Naive thymus-derived CD8-positive, alpha-beta T cell (primary cell): ENCODE measurements at regions not wholly inside any gene's neighbourhood (a gene's known extent, or its start where the extent isn't known, plus 50 kb on each side); places are given as distances from the start of the nearest gene placed in this dataset.

Source experiments
- ATAC-seq, 2 donors: fragments of 150-1000 bp; cut with Tn5 transposase in 1 of 2; sonication (Bioruptor Pico), chemical (Tn5 transposase) in 1 of 2; 1 replicate in 1 of 2; 2 replicates in 1 of 2; pipeline ENCODE4 v1.10.0; 2021; ENCODE audit warnings: mild to moderate bottlenecking in 2 of 2, moderate library complexity in 2 of 2
- POLR2A ChIA-PET: fragments of 350-600 bp; sonication (Branson Sonifier 250); formaldehyde crosslinking; loops from one replicate; lab custom pipeline; 2021; ENCODE audit warnings: antibody characterized with exemption; lab: Charles Lee
- DNase-seq, 10 donors: peaks; one replicate each; pipeline versions ENCODE4 v3.0.0 to v3.0.0-alpha.2; 2020 to 2022
- H3K27ac Mint-ChIP-seq, 10 donors: one replicate each; pipeline ENCODE4 v1.8.0; 2020 to 2022; ENCODE audit warnings: mild to moderate bottlenecking in 10 of 10, mixed read lengths in 10 of 10, moderate library complexity in 4 of 10, inconsistent platforms in 1 of 10
- H3K27me3 Mint-ChIP-seq, 5 donors: one replicate each; pipeline ENCODE4 v1.8.0; 2021 to 2022; ENCODE audit warnings: mixed read lengths in 5 of 5
- H3K36me3 Mint-ChIP-seq, 3 donors: one replicate each; pipeline ENCODE4 v1.8.0; 2020 to 2022; ENCODE audit warnings: mixed read lengths in 3 of 3, mild to moderate bottlenecking in 2 of 3, inconsistent platforms in 1 of 3
- H3K4me1 Mint-ChIP-seq, 4 donors: one replicate each; pipeline ENCODE4 v1.8.0; 2021 to 2022; ENCODE audit warnings: mixed read lengths in 4 of 4
- H3K4me3 Mint-ChIP-seq, 10 donors: one replicate each; pipeline ENCODE4 v1.8.0; 2020 to 2022; ENCODE audit warnings: mild to moderate bottlenecking in 10 of 10, mixed read lengths in 10 of 10, moderate library complexity in 6 of 10, inconsistent platforms in 1 of 10
- H3K9me3 Mint-ChIP-seq, 9 donors: one replicate each; pipeline ENCODE4 v1.8.0; 2020 to 2022; ENCODE audit warnings: mixed read lengths in 9 of 9, mild to moderate bottlenecking in 3 of 9, inconsistent platforms in 1 of 9, moderate library complexity in 1 of 9

DNA sequence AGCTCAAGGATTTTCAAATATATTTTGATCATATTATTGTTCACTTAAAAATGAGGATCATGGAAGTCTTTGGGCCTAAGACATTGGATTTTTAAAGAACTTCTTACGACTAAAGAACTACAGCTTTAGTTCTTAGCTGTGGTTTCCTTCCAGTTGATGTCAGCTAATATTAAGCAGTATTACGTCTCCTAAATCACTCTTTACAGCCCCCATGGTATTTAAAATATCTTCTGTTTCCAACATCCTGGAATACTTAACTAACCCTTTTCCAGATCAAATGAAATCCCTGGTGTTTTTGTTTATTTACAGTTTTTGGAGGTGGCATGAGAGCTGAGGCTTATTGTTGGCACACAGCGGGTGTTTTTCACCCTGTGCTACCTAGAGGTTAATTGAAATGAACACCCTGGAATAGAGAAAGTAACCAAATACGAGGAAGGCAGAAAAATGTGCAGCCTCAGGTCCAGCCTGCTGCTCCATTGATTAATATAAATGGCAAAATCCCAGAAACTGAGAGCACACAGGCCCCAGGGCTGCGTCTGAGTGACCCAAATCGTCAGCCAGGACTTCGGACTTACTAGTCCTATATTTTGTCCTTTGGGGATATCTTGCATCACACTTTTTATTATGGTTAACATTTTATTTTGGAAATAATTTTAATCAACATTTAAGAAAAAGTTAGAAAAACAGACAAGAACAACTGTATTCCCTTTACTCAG, 52.3 kb upstream of the ICE1 start:
- ATAC-seq (no peak), DNase-seq (no peak)
- Mint-ChIP-seq H3K9me3 (peaks cover 0 to 2% (median 0%) of the 10 kb centered on the region in 9 donors), H3K27me3 (peaks cover 0 to 9% (median 0%) of the 10 kb centered on the region in 5 donors), H3K4me3 (no peak overlapping the region), H3K4me1 (peaks cover 0 to 3% (median under 1%) of the 10 kb centered on the region in 4 donors), H3K27ac (no peak overlapping the region), H3K36me3 (peaks cover 0 to 4% (median 3%) of the 10 kb centered on the region in 3 donors)
- POLR2A ChIA-PET, result no interaction called here

DNA sequence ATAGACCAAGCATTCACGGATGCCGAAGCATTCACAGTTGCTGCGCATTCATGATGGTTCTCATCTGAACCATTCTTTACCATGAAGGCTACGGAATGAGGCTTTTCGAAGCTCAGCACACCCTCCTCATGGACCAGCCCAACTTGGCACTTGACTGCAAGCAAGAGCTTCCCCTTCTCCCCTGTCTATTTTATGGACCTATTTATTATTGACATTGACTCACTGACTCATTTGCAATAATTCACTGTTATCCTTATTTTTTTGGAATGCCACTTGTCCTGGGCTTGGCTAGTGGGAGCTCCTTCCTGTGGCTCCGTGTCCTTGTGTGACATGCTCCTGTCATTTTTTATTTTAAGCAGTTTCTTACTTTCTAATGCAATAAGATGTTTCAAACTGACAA, 51.5 kb upstream of the ICE1 start:
- H3K4me1 Mint-ChIP-seq, result peaks cover 0 to 3% (median under 1%) of the 10 kb centered on the region in 4 donors

DNA sequence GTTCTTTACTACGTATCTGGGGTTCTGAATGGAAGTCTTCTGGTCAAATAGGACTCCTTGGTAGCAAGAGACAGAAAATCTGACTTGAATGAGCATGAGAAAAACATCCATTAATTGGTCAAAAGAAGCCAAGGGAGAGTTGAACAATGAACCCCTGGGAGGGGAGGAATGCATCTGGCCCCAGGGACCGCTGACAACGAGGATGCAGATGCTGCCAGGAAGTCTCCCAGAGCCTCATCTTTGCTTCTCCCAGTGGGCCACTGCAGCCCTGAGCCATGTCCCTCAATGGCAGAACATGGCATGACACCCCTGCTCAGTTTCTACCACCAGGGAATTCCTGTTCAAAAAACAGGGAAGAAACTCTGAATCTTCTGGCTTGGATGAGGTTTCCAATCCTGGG, 50.5 kb upstream of the ICE1 start:
- POLR2A ChIA-PET, result no interaction called here
- ATAC-seq (no peak), DNase-seq (no peak)
- Mint-ChIP-seq H3K4me1 (peaks cover 0 to 3% (median under 1%) of the 10 kb centered on the region in 4 donors), H3K27ac (peak overlapping the region in 1 of 10 donors; percentile 22), H3K36me3 (peaks cover 0 to 7% (median 4%) of the 10 kb centered on the region in 3 donors), H3K9me3 (peaks cover 0 to 2% (median 0%) of the 10 kb centered on the region in 9 donors), H3K4me3 (no peak overlapping the region), H3K27me3 (peaks cover 0 to 9% (median 0%) of the 10 kb centered on the region in 5 donors)

More for the DNA sequence above, 51.5 kb upstream of the ICE1 start:
- Mint-ChIP-seq H3K36me3 (peaks cover 0 to 7% (median 4%) of the 10 kb centered on the region in 3 donors), H3K27ac (no peak overlapping the region), H3K9me3 (peaks cover 0 to 2% (median 0%) of the 10 kb centered on the region in 9 donors), H3K4me3 (no peak overlapping the region), H3K27me3 (peaks cover 0 to 9% (median 0%) of the 10 kb centered on the region in 5 donors)
- DNase-seq (no peak), ATAC-seq (no peak)
- POLR2A ChIA-PET, result no interaction called here

DNA sequence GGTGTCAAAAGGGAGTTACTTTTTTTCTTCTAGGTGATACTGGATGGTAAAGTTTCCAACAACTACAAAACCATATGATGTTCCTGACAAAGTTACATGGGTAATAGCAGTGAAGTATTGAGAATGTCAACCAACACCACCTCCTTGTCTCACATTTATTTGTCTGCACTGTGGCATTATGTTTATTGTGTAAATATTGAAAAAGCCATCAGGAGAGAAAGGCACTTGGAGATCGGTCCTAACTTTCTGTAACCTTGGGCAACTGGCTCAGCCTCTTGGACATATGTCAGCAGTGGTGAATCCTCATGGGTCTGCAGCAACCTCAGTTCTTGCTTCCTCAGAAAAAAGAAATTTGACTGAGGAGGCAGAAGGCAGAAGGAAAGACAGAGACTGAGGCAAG, 50.0 kb upstream of the ICE1 start:
- Mint-ChIP-seq H3K4me1 (peaks cover 0 to 3% (median under 1%) of the 10 kb centered on the region in 4 donors), H3K27me3 (peaks cover 0 to 9% (median 0%) of the 10 kb centered on the region in 5 donors), H3K9me3 (peaks cover 0 to 2% (median 0%) of the 10 kb centered on the region in 9 donors), H3K4me3 (no peak overlapping the region), H3K27ac (no peak overlapping the region), H3K36me3 (peaks cover 0 to 7% (median 4%) of the 10 kb centered on the region in 3 donors)
- DNase-seq (no peak), ATAC-seq (no peak)
- POLR2A ChIA-PET, result no interaction called here
